H9 (cell line): ENCODE measurements at regions not wholly inside any gene's neighbourhood (a gene's known extent, or its start where the extent isn't known, plus 50 kb on each side); places are given as distances from the start of the nearest gene placed in this dataset.

Source experiments
- DNase-seq: peaks from one replicate; pipeline ENCODE4 v3.0.0-alpha.2; 2017
- H2AFZ ChIP-seq: one replicate; pipeline ENCODE4 v1.6.1; 2013; ENCODE audit warnings: mild to moderate bottlenecking, low read length, control low read depth, moderate library complexity
- H2AK5ac ChIP-seq: 2 replicates; pipeline ENCODE4 v1.6.1; 2013; ENCODE audit warnings: low read length, control low read depth, mixed read lengths; ENCODE audit not compliant: insufficient read length
- H2BK120ac ChIP-seq: one replicate; pipeline ENCODE4 v1.6.1; 2013; ENCODE audit warnings: low read depth, mild to moderate bottlenecking, low read length, control low read depth, inconsistent platforms; ENCODE audit not compliant: poor library complexity, severe bottlenecking
- H2BK12ac ChIP-seq: 2 replicates; pipeline ENCODE4 v1.6.1; 2013; ENCODE audit warnings: low read length, control low read depth, mixed read lengths, low read depth; ENCODE audit not compliant: insufficient read length
- H2BK15ac ChIP-seq: 2 replicates; pipeline ENCODE4 v1.6.1; 2013; ENCODE audit warnings: low read depth, low read length, control low read depth
- H2BK20ac ChIP-seq: one replicate; pipeline ENCODE4 v1.6.1; 2013; ENCODE audit warnings: low read depth, mild to moderate bottlenecking, low read length, control low read depth, inconsistent platforms; ENCODE audit not compliant: poor library complexity, severe bottlenecking
- H2BK5ac ChIP-seq: 2 replicates; pipeline ENCODE4 v1.6.1; 2013; ENCODE audit warnings: low read length, control low read depth, mixed read lengths; ENCODE audit not compliant: insufficient read length
- H3K14ac ChIP-seq: 2 replicates; pipeline ENCODE4 v1.6.1; 2013; ENCODE audit warnings: low read length, control low read depth; ENCODE audit not compliant: insufficient read depth
- H3K18ac ChIP-seq: 2 replicates; pipeline ENCODE4 v1.6.1; 2013; ENCODE audit warnings: low read depth, mild to moderate bottlenecking, mixed read lengths, low read length, control low read depth; ENCODE audit not compliant: insufficient read length
- H3K23ac ChIP-seq: 2 replicates; pipeline ENCODE4 v1.6.1; 2013; ENCODE audit warnings: low read length, control low read depth, mixed read lengths, low read depth; ENCODE audit not compliant: insufficient read length
- H3K23me2 ChIP-seq: 2 replicates; pipeline ENCODE4 v1.6.1; 2013; ENCODE audit warnings: low read depth, mild to moderate bottlenecking, mixed read lengths, low read length, control low read depth; ENCODE audit not compliant: insufficient read length, poor library complexity, severe bottlenecking
- H3K27ac ChIP-seq: 2 replicates; pipeline ENCODE4 v1.5.1; 2013; ENCODE audit warnings: low read length, control low read depth, mixed read lengths, low read depth; ENCODE audit not compliant: insufficient read length
- H3K27me3 ChIP-seq: 2 replicates; pipeline ENCODE4 v1.6.1; 2013; ENCODE audit warnings: low read length, control low read depth, inconsistent platforms; ENCODE audit not compliant: insufficient read depth
- H3K4ac ChIP-seq: 2 replicates; pipeline ENCODE4 v1.6.1; 2013; ENCODE audit warnings: low read depth, mild to moderate bottlenecking, control low read depth, inconsistent platforms, low read length, moderate library complexity
- H3K4me1 ChIP-seq: 2 replicates; pipeline ENCODE4 v1.6.1; 2013; ENCODE audit warnings: low read length, control low read depth, inconsistent platforms; ENCODE audit not compliant: insufficient read depth
- H3K4me2 ChIP-seq: 2 replicates; pipeline ENCODE4 v1.6.1; 2013; ENCODE audit warnings: low read length, control low read depth, mixed read lengths; ENCODE audit not compliant: insufficient read length, insufficient read depth
- H3K56ac ChIP-seq: 2 replicates; pipeline ENCODE4 v1.6.1; 2013; ENCODE audit warnings: low read depth, mild to moderate bottlenecking, mixed read lengths, low read length, control low read depth; ENCODE audit not compliant: insufficient read length
- H3K79me1 ChIP-seq: 2 replicates; pipeline ENCODE4 v1.6.1; 2013; ENCODE audit warnings: low read depth, mild to moderate bottlenecking, moderate library complexity, low read length, control low read depth, inconsistent platforms; ENCODE audit not compliant: insufficient read depth, poor library complexity, severe bottlenecking
- H3K79me2 ChIP-seq: 2 replicates; pipeline ENCODE4 v1.6.1; 2013; ENCODE audit warnings: low read length, control low read depth, inconsistent platforms; ENCODE audit not compliant: insufficient read depth
- H3K9ac ChIP-seq: 2 replicates; pipeline ENCODE4 v1.6.1; 2013; ENCODE audit warnings: low read length, control low read depth, mixed read lengths; ENCODE audit not compliant: insufficient read length; ENCODE audit errors: extremely low read depth
- H3K9me3 ChIP-seq: one replicate; pipeline ENCODE4 v1.6.1; 2013; ENCODE audit warnings: low read depth, low read length, inconsistent platforms; ENCODE audit not compliant: control insufficient read depth
- H3T11ph ChIP-seq: one replicate; pipeline ENCODE4 v1.6.1; 2013; ENCODE audit warnings: mild to moderate bottlenecking, low read length, control low read depth, inconsistent platforms
- H4K20me1 ChIP-seq: one replicate; pipeline ENCODE4 v1.6.1; 2013; ENCODE audit not compliant: control insufficient read depth, insufficient read length, insufficient read depth
- H4K5ac ChIP-seq: 2 replicates; pipeline ENCODE4 v1.6.1; 2013; ENCODE audit warnings: low read depth, mild to moderate bottlenecking, mixed read lengths, low read length, control low read depth; ENCODE audit not compliant: insufficient read length
- H4K8ac ChIP-seq: replicated peaks from 2 replicates; pipeline ENCODE4 v1.6.1; 2013; ENCODE audit warnings: low read length, control low read depth, mixed read lengths, low read depth; ENCODE audit not compliant: insufficient read length
- H4K91ac ChIP-seq: 2 replicates; pipeline ENCODE4 v1.6.1; 2013; ENCODE audit warnings: low read depth, mild to moderate bottlenecking, moderate library complexity, mixed read lengths, low read length, control low read depth; ENCODE audit not compliant: insufficient read length
- H3K27ac Mint-ChIP-seq, 3 experiments: 2 replicates in 2 of 3; 3 replicates in 1 of 3; pipeline ENCODE4 v1.8.0; 2020 to 2021; ENCODE audit warnings: mixed read lengths in 3 of 3, mild to moderate bottlenecking in 1 of 3, moderate library complexity in 1 of 3
- H3K27me3 Mint-ChIP-seq: 2 replicates; pipeline ENCODE4 v1.8.0; 2021; ENCODE audit warnings: low read depth, mild to moderate bottlenecking, moderate library complexity, mixed read lengths
- H3K36me3 Mint-ChIP-seq, 3 experiments: 2 replicates in 2 of 3; 3 replicates in 1 of 3; pipeline ENCODE4 v1.8.0; 2020 to 2021; ENCODE audit warnings: low read depth in 3 of 3, mixed read lengths in 3 of 3; ENCODE audit not compliant: insufficient read depth in 1 of 3
- H3K4me1 Mint-ChIP-seq, 2 experiments: 2 replicates each; pipeline ENCODE4 v1.8.0; 2020; ENCODE audit warnings: mixed read lengths in 2 of 2
- H3K4me3 Mint-ChIP-seq, 2 experiments: 2 replicates in 1 of 2; 3 replicates in 1 of 2; pipeline ENCODE4 v1.8.0; 2020 to 2021; ENCODE audit warnings: mild to moderate bottlenecking in 2 of 2, mixed read lengths in 2 of 2, moderate library complexity in 1 of 2
- H3K9me3 Mint-ChIP-seq, 2 experiments: 2 replicates in 1 of 2; 3 replicates in 1 of 2; pipeline ENCODE4 v1.8.0; 2020; ENCODE audit warnings: mild to moderate bottlenecking in 2 of 2, mixed read lengths in 2 of 2, moderate library complexity in 1 of 2
- CTCF ChIP-seq: fragments of 200-600 bp; sonication (generic); conservative IDR thresholded peaks from 3 replicates; pipeline ENCODE4 v1.8.0; 2021; ENCODE audit warnings: antibody characterized with exemption, mild to moderate bottlenecking
- WGBS: extraction: QIAGEN DNeasy Blood & Tissue Kit; methylation state at CpG from one replicate; pipeline ENCODE4 v1.1.7; 2013; ENCODE audit warnings: missing lambda C conversion rate, low lambda C conversion rate, mixed read lengths; ENCODE audit not compliant: insufficient read length; ENCODE audit errors: extremely low coverage; 5-methylcytosine and 5-hydroxymethylcytosine counted together

- no peaks in the 10 kb centered on the region for H3K27me3 ChIP-seq
- H4K91ac ChIP-seq = no peak overlapping the region
- no peaks in the 10 kb centered on the region for H4K20me1 ChIP-seq
- TF ChIP-seq CTCF = no peak
- 0 out of 7 replicates have a peak, but pooled peaks cover 0 to 11% (median 0%) of the 10 kb centered on the region in 3 experiments for H3K36me3 Mint-ChIP-seq
- H3K18ac ChIP-seq = no peak overlapping the region
- H3K9me3 ChIP-seq = no peaks in the 10 kb centered on the region
- no peaks in the 10 kb centered on the region for H3K4me1 ChIP-seq
- no peak overlapping the region for H2AK5ac ChIP-seq
- H3K79me2 ChIP-seq = no peaks in the 10 kb centered on the region
- H3K14ac ChIP-seq = no peak overlapping the region
- H3K27ac ChIP-seq = no peak overlapping the region
- no peak overlapping the region for H4K8ac ChIP-seq
- no peak overlapping the region for H2BK120ac ChIP-seq
- H3K79me1 ChIP-seq = no peaks in the 10 kb centered on the region
- no peaks in the 10 kb centered on the region; a peak in 1 of 5 replicates for H3K9me3 Mint-ChIP-seq
- H3K23ac ChIP-seq = no peak overlapping the region
- no peak overlapping the region for H2BK20ac ChIP-seq
- no peak overlapping the region for H3K4ac ChIP-seq
- no peak overlapping the region for H2BK15ac ChIP-seq
- no peak overlapping the region for H3K56ac ChIP-seq
- no peak overlapping the region for H3K4me2 ChIP-seq
- no peak overlapping the region for H3K4me3 Mint-ChIP-seq
- H3T11ph ChIP-seq = no peak overlapping the region
- 0 out of 4 replicates have a peak, but pooled peaks cover 0 to 4% of the 10 kb centered on the region in 2 experiments for H3K4me1 Mint-ChIP-seq
- WGBS = no CpG with 5 or more reads among the region's 5 CpGs
- H3K27me3 Mint-ChIP-seq = no peaks in the 10 kb centered on the region
- no peak overlapping the region for H2BK12ac ChIP-seq
- no peak for DNase-seq
- H2BK5ac ChIP-seq = no peak overlapping the region
- H3K27ac Mint-ChIP-seq = no peak overlapping the region
- H2AFZ ChIP-seq = no peak overlapping the region
- no peak overlapping the region for H4K5ac ChIP-seq
- no peaks in the 10 kb centered on the region for H3K23me2 ChIP-seq
- no peak overlapping the region for H3K9ac ChIP-seq
These were observed 876.7 kb downstream of the HACE1 start for GRCh38 chr6:103983011-103983410.
